Transverse colon (tissue), 4 donors: ENCODE measurements at regions not wholly inside any gene's neighbourhood (a gene's known extent, or its start where the extent isn't known, plus 50 kb on each side); places are given as distances from the start of the nearest gene placed in this dataset.
"Not testable (repeated sequence)": the region's sequence is repeated elsewhere in the genome, so short reads cannot be mapped to it uniquely, and the experiment has no call there.

Experiments used
- DNase-seq: peaks from one replicate; pipeline ENCODE4 v3.0.0-alpha.2; 2019
- H3K27ac ChIP-seq, 4 donors: fragments of 200-600 bp; sonication (generic); 2 replicates each; pipeline ENCODE4 v1.5.1; 2016 to 2018; ENCODE audit warnings: inconsistent platforms in 4 of 4
- H3K27me3 ChIP-seq: fragments of 200-600 bp; sonication (generic); 2 replicates; pipeline ENCODE4 v1.5.1; 2017; ENCODE audit warnings: inconsistent platforms
- H3K36me3 ChIP-seq, 4 donors: fragments of 200-600 bp; sonication (generic); 2 replicates each; pipeline ENCODE4 v1.5.1; 2017 to 2019; ENCODE audit warnings: inconsistent platforms in 4 of 4
- H3K4me1 ChIP-seq, 4 donors: fragments of 200-600 bp; sonication (generic); 2 replicates each; pipeline ENCODE4 v1.5.1; 2017 to 2020; ENCODE audit warnings: inconsistent platforms in 4 of 4
- H3K4me3 ChIP-seq, 4 donors: fragments of 200-600 bp; sonication (generic); 1 replicate in 1 of 4; 2 replicates in 3 of 4; pipeline versions ENCODE4 v1.5.1 to v1.6.1; 2017 to 2019; ENCODE audit warnings: inconsistent platforms in 4 of 4
- H3K9me3 ChIP-seq, 2 donors: fragments of 200-600 bp; sonication (generic); 2 replicates each; pipeline ENCODE4 v1.5.1; 2017 to 2019; ENCODE audit warnings: inconsistent platforms in 2 of 2
- CTCF ChIP-seq, 5 experiments: fragments of 200-600 bp in 3 of 5; fragments of 450-650 bp in 2 of 5; sonication (generic) in 3 of 5; IDR thresholded peaks; 1 replicate in 2 of 5; 2 replicates in 3 of 5; pipeline ENCODE4 v1.5.1; 2016 to 2017; ENCODE audit warnings: antibody characterized with exemption in 5 of 5, inconsistent platforms in 3 of 5, mild to moderate bottlenecking in 2 of 5, moderate library complexity in 1 of 5
- EP300 ChIP-seq: sonication (generic); formaldehyde crosslinking; IDR thresholded peaks from one replicate; pipeline ENCODE4 v1.6.1; 2017; ENCODE audit warnings: antibody characterized with exemption, low read depth
- POLR2A ChIP-seq: fragments of 450-650 bp; IDR thresholded peaks from one replicate; pipeline ENCODE4 v1.6.1; 2016; ENCODE audit warnings: antibody characterized with exemption, mild to moderate bottlenecking, moderate library complexity
- POLR2AphosphoS5 ChIP-seq, 3 donors: sonication (generic); formaldehyde crosslinking; IDR thresholded peaks; one replicate each; pipeline ENCODE4 v1.6.1; 2016; ENCODE audit warnings: antibody characterized with exemption in 3 of 3
- WGBS, 2 donors: methylation state at CpG; one replicate each; pipeline ENCODE4 v1.1.5; 2018; ENCODE audit warnings: low coverage in 1 of 2; 5-methylcytosine and 5-hydroxymethylcytosine counted together
- in situ Hi-C, 4 donors: fragments of 200-750 bp; cut with MboI; loops; one replicate each; pipeline versions ENCODE4 v1.15.0 to v1.15.1; 2017; ENCODE audit warnings: low sequenced_read_pairs in 3 of 4, low pct_ligation_motif_present in 1 of 4, low pct_unique_long_range_greater_than_20kb in 1 of 4
- intact Hi-C: fragments of 100-400 bp; cut with DNase I; formaldehyde crosslinking; loops from one replicate; pipeline ENCODE4 v1.15.1; 2023; ENCODE audit warnings: low total_unique reads

- TF ChIP-seq POLR2A: no peak
- TF ChIP-seq CTCF (IDR thresholded peaks at IDR 0.05): no peak
- TF ChIP-seq POLR2AphosphoS5 (IDR thresholded peaks at IDR 0.05): no peak
- TF ChIP-seq EP300: no peak
- intact Hi-C loops: no loop called here
- DNase-seq: no peak
These were observed 352.2 kb downstream of the NUP35 start for GRCh38 chr2:183476490-183476889.

GRCh38 chr2:183477296-183477695 is 353.1 kb downstream of the NUP35 start:
- intact Hi-C loops (no loop called here), in situ Hi-C loops (no loop called here)
- Histone ChIP-seq H3K36me3 (no peaks in the 10 kb centered on the region), H3K27ac (no peak overlapping the region), H3K4me3 (no peak overlapping the region), H3K4me1 (no peaks in the 10 kb centered on the region), H3K27me3 (no peaks in the 10 kb centered on the region), H3K9me3 (no peaks in the 10 kb centered on the region)
- TF ChIP-seq POLR2A: no peak
- TF ChIP-seq POLR2AphosphoS5 (IDR thresholded peaks at IDR 0.05): no peak
- TF ChIP-seq CTCF (IDR thresholded peaks at IDR 0.05): no peak
- TF ChIP-seq EP300: no peak
- WGBS, 2 donors: 77 to 83% methylated on average over 2 of the region's 2 CpGs
- no peak for DNase-seq

More at GRCh38 chr2:183476490-183476889, 352.2 kb downstream of the NUP35 start:
- H3K27ac ChIP-seq: no peak overlapping the region
- no peaks in the 10 kb centered on the region for H3K36me3 ChIP-seq
- no peaks in the 10 kb centered on the region for H3K27me3 ChIP-seq
- in situ Hi-C loops: no loop called here
- no peaks in the 10 kb centered on the region for H3K4me1 ChIP-seq
- H3K9me3 ChIP-seq: no peaks in the 10 kb centered on the region
- H3K4me3 ChIP-seq: no peak overlapping the region

GRCh38 chr2:183478941-183479595 is 354.8 kb downstream of the NUP35 start:
- DNase-seq, H3K27ac ChIP-seq, H3K4me1 ChIP-seq, intact Hi-C loops, in situ Hi-C loops, H3K27me3 ChIP-seq, H3K4me3 ChIP-seq, H3K9me3 ChIP-seq, H3K36me3 ChIP-seq: not testable (repeated sequence)
- WGBS, 2 donors: 95 to 97% methylated on average over 6 to 26 of the region's 39 CpGs

- no peaks in the 10 kb centered on the region for H3K9me3 ChIP-seq
- H3K27me3 ChIP-seq: no peaks in the 10 kb centered on the region
- no peak overlapping the region for H3K4me3 ChIP-seq
- H3K27ac ChIP-seq: no peak overlapping the region
- TF ChIP-seq POLR2AphosphoS5 (IDR thresholded peaks at IDR 0.05) (no peak), POLR2A (no peak), CTCF (IDR thresholded peaks at IDR 0.05) (no peak), EP300 (no peak)
- intact Hi-C loops: no loop called here
- no peak for DNase-seq
- H3K4me1 ChIP-seq: peaks cover 0 to 7% (median 0%) of the 10 kb centered on the region in 4 donors
- WGBS, 2 donors: 82 to 84% methylated on average over 3 of the region's 3 CpGs
- in situ Hi-C loops: no loop called here
- H3K36me3 ChIP-seq: no peaks in the 10 kb centered on the region
These were observed 363.1 kb downstream of the NUP35 start for GRCh38 chr2:183487326-183487725.

- no peaks in the 10 kb centered on the region for H3K27me3 ChIP-seq
- TF ChIP-seq EP300: no peak
- TF ChIP-seq POLR2AphosphoS5 (IDR thresholded peaks at IDR 0.05): no peak
- no peak for TF ChIP-seq CTCF (IDR thresholded peaks at IDR 0.05)
- no peak for TF ChIP-seq POLR2A
- intact Hi-C loops (no loop called here), in situ Hi-C loops (no loop called here)
- H3K9me3 ChIP-seq: no peaks in the 10 kb centered on the region
- no peak overlapping the region for H3K4me3 ChIP-seq
- H3K4me1 ChIP-seq: peaks cover 0 to 7% (median 0%) of the 10 kb centered on the region in 4 donors
- no peak overlapping the region for H3K27ac ChIP-seq
- DNase-seq: no peak
- H3K36me3 ChIP-seq: no peaks in the 10 kb centered on the region
These were observed 364.2 kb downstream of the NUP35 start for GRCh38 chr2:183488421-183488820.
